Endothelial cell of umbilical vein (primary cell): ENCODE measurements at regions not wholly inside any gene's neighbourhood (a gene's known extent, or its start where the extent isn't known, plus 50 kb on each side); places are given as distances from the start of the nearest gene placed in this dataset.

Experiments used
- EZH2 ChIP-seq: IDR thresholded peaks from 2 replicates; pipeline ENCODE4 v1.6.1; 2012; ENCODE audit warnings: borderline replicate concordance, low read depth, mild to moderate bottlenecking, moderate library complexity, low read length, inconsistent platforms; ENCODE audit not compliant: severe bottlenecking
- FOS ChIP-seq: IDR thresholded peaks from 2 replicates; pipeline ENCODE4 v1.6.1; 2011; ENCODE audit warnings: mild to moderate bottlenecking, low read length, moderate library complexity, borderline replicate concordance; ENCODE audit not compliant: insufficient read depth
- POLR2A ChIP-seq: IDR thresholded peaks from 2 replicates; pipeline ENCODE4 v1.6.1; 2012; ENCODE audit warnings: low read depth, mild to moderate bottlenecking, control low read depth, low read length
- POLR2AphosphoS5 ChIP-seq: IDR thresholded peaks from 2 replicates; pipeline ENCODE4 v1.6.1; 2012; ENCODE audit warnings: low read depth, mild to moderate bottlenecking, control low read depth, low read length, moderate library complexity; ENCODE audit not compliant: insufficient read depth
- TF ChIP-seq, protein P1 (sequence below), 2 donors: IDR thresholded peaks; 1 replicate in 1 of 2; 2 replicates in 1 of 2; pipeline ENCODE4 v1.5.1; 2011; ENCODE audit warnings: low read length in 2 of 2, mild to moderate bottlenecking in 2 of 2, moderate library complexity in 2 of 2, control low read depth in 1 of 2, inconsistent platforms in 1 of 2, low read depth in 1 of 2; ENCODE audit not compliant: insufficient read depth in 1 of 2; ENCODE audit errors: extremely low read depth in 1 of 2
- TF ChIP-seq, protein P2 (sequence below): IDR thresholded peaks from 2 replicates; pipeline ENCODE4 v1.6.1; 2011; ENCODE audit not compliant: insufficient read depth, insufficient read length

DNA sequence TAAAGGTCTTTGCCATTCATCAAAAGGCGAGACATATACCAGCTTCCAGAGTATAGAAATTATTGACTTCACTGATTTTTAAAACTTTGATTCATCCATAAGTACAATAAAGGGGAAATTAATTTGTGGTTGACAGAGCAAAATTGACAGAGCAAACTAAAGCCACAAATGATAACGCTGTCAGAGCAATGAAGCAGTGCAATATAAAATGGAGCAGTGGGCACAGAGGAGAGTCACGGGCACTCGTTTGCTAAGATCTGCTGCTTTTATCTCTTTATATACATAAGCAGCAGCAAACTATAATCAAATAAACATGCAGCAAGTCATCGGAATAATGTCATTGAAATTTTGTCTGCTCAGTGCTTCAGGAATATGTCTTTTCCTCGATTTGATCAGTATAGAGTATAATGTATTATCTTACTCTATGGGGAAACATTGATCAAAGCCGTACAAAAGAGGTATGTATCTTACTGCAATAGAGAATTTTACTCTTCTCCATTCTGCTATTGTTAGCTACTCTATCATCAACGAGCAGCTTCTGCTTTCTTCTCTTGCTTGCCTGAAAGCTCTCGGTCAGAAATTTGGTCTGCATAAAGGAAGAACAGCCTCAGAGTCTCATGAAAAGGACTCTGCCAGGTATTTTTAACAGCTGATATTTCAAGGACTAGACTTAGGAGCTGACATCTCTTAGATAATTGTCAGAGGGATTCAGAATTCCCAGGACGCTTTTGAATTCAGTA is 546.0 kb upstream of the ARID1B start:
- TF ChIP-seq, protein P1, sequence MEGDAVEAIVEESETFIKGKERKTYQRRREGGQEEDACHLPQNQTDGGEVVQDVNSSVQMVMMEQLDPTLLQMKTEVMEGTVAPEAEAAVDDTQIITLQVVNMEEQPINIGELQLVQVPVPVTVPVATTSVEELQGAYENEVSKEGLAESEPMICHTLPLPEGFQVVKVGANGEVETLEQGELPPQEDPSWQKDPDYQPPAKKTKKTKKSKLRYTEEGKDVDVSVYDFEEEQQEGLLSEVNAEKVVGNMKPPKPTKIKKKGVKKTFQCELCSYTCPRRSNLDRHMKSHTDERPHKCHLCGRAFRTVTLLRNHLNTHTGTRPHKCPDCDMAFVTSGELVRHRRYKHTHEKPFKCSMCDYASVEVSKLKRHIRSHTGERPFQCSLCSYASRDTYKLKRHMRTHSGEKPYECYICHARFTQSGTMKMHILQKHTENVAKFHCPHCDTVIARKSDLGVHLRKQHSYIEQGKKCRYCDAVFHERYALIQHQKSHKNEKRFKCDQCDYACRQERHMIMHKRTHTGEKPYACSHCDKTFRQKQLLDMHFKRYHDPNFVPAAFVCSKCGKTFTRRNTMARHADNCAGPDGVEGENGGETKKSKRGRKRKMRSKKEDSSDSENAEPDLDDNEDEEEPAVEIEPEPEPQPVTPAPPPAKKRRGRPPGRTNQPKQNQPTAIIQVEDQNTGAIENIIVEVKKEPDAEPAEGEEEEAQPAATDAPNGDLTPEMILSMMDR (IDR thresholded peaks at IDR 0.05; ENCODE audit: extremely low read depth in 1 of 2, insufficient read depth in 1 of 2, low read depth in 1 of 2, low read length in 2 of 2), result no peak
- TF ChIP-seq POLR2A (no peak), POLR2AphosphoS5 (no peak), EZH2 (no peak), FOS (no peak)
- TF ChIP-seq, protein P2, sequence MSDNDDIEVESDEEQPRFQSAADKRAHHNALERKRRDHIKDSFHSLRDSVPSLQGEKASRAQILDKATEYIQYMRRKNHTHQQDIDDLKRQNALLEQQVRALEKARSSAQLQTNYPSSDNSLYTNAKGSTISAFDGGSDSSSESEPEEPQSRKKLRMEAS, result no peak
